ENCODE measurements at regions not wholly inside any gene's neighbourhood (a gene's known extent, or its start where the extent isn't known, plus 50 kb on each side); places are given as distances from the start of the nearest gene placed in this dataset.

- no peak for DNase-seq
Observed at GRCh38 chr7:155930061-155930460, 117.8 kb upstream of the SHH start.

GRCh38 chr7:155928583-155928982 lies 116.3 kb upstream of the SHH start:
- DNase-seq = no peak

GRCh38 chr7:155927905-155928304 lies 115.6 kb upstream of the SHH start:
- no peak for DNase-seq

- no peak for DNase-seq
Observed at GRCh38 chr7:155925682-155926081, 113.4 kb upstream of the SHH start.

- DNase-seq = no peak
Observed at GRCh38 chr7:155922067-155922816, 110.0 kb upstream of the SHH start.

GRCh38 chr7:155921804-155922066 lies 109.5 kb upstream of the SHH start:
- no peak for DNase-seq

GRCh38 chr7:155921086-155921803 lies 109.0 kb upstream of the SHH start:
- DNase-seq = no peak

- no peak for DNase-seq
Observed at GRCh38 chr7:155920068-155920461, 107.8 kb upstream of the SHH start.

- no peak for DNase-seq
Observed at GRCh38 chr7:155919391-155920067, 107.3 kb upstream of the SHH start.

- DNase-seq = no peak
Observed at GRCh38 chr7:155918720-155919390, 106.6 kb upstream of the SHH start.

- DNase-seq = no peak
Observed at GRCh38 chr7:155917836-155918430, 105.7 kb upstream of the SHH start.

- no peak for DNase-seq
Observed at GRCh38 chr7:155916926-155917655, 104.8 kb upstream of the SHH start.

- no peak for DNase-seq
Observed at GRCh38 chr7:155914341-155914740, 102.1 kb upstream of the SHH start.

- DNase-seq = no peak
Observed at GRCh38 chr7:155913719-155914118, 101.5 kb upstream of the SHH start.

GRCh38 chr7:155913291-155913690 lies 101.0 kb upstream of the SHH start:
- DNase-seq = no peak

- DNase-seq = no peak
Observed at GRCh38 chr7:155911471-155912105, 99.3 kb upstream of the SHH start.

GRCh38 chr7:155908385-155908784 lies 96.1 kb upstream of the SHH start:
- no peak for DNase-seq

GRCh38 chr7:155907450-155908200 lies 95.4 kb upstream of the SHH start:
- no peak for DNase-seq

GRCh38 chr7:155901176-155901575 lies 88.9 kb upstream of the SHH start:
- no peak for DNase-seq

- no peak for DNase-seq
Observed at GRCh38 chr7:155899596-155899995, 87.3 kb upstream of the SHH start.

GRCh38 chr7:155897758-155898386 lies 85.6 kb upstream of the SHH start:
- DNase-seq = no peak
